Hematopoietic multipotent progenitor cell treated with erythropoietin and hydrocortisone succinate and interleukin-3 and kit ligand, for 17 days (in vitro differentiated cells): ENCODE measurements at regions not wholly inside any gene's neighbourhood (a gene's known extent, or its start where the extent isn't known, plus 50 kb on each side); places are given as distances from the start of the nearest gene placed in this dataset.
"Not testable (repeated sequence)": the region's sequence is repeated elsewhere in the genome, so short reads cannot be mapped to it uniquely, and the experiment has no call there.

ENCODE experiments used
- DNase-seq: peaks from one replicate; pipeline ENCODE4 v3.0.0-alpha.2; 2015; ENCODE audit warnings: low spot score

DNA sequence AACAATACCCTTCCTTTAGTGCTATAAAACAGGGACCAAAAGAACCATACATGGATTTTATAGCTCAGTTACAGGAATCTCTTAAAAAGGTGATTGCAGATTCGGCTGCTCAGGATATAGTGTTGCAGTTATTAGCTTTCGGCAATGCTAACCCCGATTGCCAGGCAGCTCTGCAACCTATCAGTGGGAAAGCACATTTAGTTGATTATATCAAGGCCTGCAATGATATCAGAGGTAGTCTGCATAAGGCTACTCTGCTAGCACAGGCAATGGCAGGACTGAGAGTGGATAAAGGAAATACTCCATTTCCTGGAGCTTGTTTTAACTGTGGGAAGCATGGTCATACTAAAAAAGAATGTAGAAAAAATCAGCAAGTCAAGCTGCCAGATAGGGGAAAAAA is 327.7 kb downstream of the REEP3 start:
- not testable (repeated sequence) for DNase-seq

DNA sequence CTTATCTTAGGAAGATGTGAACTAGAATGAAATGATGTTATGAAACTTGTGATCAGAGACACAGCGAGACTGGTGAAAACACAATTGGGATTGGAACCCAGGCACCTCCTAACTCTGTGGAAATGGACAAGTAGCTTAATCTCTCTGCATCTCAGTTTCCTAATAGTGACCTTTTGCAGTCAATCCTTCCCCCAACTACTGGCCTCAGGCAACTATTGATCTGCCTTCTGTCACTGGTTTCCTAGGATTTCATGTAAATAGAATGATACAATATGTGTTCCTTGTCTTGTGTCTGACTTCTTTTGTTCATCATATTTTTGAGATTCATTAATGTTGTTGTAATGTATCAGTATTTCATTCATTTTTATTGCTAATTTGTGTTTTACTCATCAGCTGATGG is 341.7 kb downstream of the REEP3 start:
- DNase-seq, result no peak

GRCh38 chr10:63865210-63865609 is 344.0 kb downstream of the REEP3 start:
- no peak for DNase-seq

DNA sequence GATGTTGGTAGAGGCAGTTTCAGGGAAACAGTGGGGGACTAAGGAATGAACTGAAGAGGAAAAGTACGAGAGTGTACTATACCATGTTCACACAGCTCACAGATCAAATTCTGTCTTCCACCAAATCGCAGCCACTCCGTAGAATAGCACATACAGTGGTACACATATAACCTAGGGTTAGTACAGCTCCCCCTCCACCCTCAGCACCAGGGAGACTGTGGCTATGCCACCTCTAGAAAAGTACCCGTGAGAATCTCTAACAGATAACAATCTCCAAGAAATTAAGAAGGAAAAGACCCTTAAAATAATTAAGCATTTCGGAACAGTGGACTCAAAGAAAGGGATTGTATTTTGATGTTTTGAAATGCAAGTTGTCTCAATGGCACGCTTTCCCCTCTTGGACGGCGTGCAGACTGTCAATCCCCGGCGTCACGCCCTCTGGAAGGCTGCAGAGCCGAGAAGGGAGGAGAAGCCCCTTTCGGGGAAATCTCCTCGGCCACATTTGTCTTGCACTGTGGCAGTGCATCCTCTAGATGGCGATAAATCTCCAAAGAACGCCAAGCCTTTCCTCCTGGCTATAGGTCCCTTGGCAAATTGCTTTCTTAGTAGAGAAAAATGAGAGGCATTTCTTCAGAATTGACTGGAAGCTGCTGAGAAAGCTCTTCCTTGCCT is 345.0 kb downstream of the REEP3 start:
- peak; percentile 16 for DNase-seq

DNA sequence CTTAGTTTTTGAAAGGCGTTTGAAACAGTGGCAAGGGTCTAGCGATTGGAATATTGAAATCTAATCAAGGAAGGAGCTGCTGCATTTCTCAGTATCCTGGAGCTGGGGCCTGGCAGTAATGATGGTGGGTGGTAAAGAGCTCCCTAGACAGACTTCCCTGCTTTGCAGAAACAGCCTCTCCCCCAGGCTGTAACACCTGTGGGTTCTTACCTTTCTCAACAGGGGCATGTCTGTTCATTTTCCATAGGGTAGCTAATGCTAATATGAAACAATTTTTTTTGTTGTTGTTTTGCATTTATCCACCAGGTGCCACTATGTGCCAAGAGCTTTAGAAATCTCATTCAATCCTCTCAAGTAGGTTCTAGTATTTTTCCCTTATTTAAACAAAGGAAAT is 345.5 kb downstream of the REEP3 start:
- no peak for DNase-seq

GRCh38 chr10:63878428-63878827 is 357.2 kb downstream of the REEP3 start:
- no peak for DNase-seq

GRCh38 chr10:63883861-63884260 is 362.7 kb downstream of the REEP3 start:
- DNase-seq, result no peak

DNA sequence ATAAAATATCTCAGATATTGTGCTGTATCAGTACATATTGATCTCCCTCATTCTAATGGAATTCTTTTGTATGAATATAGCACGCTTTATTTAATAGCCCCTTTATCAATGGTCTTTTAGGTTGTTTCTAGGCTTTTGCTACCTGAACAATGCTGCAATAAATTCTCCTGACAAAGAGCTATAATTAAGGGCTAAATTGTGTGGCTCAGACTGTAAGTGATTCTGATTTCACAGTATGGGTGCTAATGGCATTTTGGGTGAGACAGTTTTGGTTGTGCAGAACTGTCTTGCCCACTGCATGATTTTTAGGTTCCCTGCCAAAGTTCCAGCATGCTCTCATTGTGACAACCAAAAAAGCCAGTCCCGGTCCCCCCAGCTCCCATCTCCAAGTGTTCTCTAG is 363.2 kb downstream of the REEP3 start:
- DNase-seq, result no peak

DNA sequence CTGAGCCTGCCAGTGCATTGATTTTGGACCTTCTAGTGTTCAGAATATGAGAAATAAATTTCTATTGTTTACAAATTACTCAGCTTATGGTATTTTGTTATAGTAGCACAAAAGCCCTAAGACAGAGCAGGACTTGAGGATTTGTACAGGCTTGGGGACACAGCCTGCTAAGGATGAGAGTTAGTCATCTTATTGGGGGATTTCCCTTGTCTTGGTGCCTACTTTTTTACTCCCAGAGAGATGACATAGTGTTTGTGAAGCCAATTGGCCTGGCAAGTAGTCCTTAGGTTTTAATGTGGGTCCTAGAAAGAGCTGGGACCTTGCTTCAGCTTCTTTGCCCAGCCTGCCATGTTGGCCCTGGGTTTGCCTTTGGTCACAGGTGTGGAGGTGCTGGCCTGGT is 364.0 kb downstream of the REEP3 start:
- no peak for DNase-seq

GRCh38 chr10:63886281-63887022 is 365.3 kb downstream of the REEP3 start:
- no peak for DNase-seq

- no peak for DNase-seq
Observed at GRCh38 chr10:63887023-63887589, 365.9 kb downstream of the REEP3 start.

GRCh38 chr10:63887600-63888370 is 366.6 kb downstream of the REEP3 start:
- no peak for DNase-seq

GRCh38 chr10:63889803-63890202 is 368.6 kb downstream of the REEP3 start:
- DNase-seq, result no peak

DNA sequence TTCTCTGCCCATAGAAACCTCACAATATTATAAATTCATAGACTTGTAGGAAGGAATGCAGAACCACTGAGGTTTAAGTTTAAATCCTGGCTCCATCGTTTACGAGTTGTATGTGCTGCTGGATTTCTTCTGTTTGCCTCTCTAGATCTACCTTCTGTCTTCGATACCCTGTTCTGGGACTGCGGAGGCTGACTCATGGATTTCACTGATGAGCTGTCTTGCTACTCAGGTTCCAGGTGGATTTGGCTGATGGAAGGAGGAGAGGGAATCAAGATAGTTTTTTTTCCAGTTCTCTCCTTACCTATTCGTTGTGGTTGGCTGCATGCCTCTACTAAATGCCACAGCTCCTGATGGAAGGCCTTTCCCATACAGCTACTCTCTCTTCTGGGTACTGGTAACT is 375.8 kb downstream of the REEP3 start:
- no peak for DNase-seq

GRCh38 chr10:63899673-63900300 is 378.6 kb downstream of the REEP3 start:
- no peak for DNase-seq

DNA sequence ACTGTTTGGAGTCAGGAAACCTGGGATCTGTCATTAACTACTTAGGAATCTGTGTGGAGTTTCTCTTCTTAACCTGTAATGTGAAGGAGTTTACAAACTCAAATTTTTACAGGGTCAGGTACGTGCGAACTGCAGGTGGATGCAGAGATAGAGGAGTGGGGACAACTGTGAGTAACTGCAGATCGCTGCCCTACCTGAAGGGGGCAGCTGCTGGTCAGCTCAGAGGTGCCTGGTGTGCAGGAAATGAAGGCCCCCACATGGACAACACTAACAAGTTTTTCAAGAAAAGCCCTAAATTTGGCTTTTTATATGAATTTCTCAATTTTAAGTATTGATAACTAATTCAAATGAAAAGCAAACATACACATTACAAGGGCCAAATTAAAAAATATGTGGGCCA is 380.0 kb downstream of the REEP3 start:
- no peak for DNase-seq

- no peak for DNase-seq
Observed at GRCh38 chr10:63901881-63902280, 380.7 kb downstream of the REEP3 start.

- DNase-seq, result no peak
Observed at GRCh38 chr10:63910806-63911205, 389.6 kb downstream of the REEP3 start.

GRCh38 chr10:63915240-63915639 is 394.0 kb downstream of the REEP3 start:
- DNase-seq, result no peak

GRCh38 chr10:63917363-63917762 is 396.2 kb downstream of the REEP3 start:
- DNase-seq, result no peak

DNA sequence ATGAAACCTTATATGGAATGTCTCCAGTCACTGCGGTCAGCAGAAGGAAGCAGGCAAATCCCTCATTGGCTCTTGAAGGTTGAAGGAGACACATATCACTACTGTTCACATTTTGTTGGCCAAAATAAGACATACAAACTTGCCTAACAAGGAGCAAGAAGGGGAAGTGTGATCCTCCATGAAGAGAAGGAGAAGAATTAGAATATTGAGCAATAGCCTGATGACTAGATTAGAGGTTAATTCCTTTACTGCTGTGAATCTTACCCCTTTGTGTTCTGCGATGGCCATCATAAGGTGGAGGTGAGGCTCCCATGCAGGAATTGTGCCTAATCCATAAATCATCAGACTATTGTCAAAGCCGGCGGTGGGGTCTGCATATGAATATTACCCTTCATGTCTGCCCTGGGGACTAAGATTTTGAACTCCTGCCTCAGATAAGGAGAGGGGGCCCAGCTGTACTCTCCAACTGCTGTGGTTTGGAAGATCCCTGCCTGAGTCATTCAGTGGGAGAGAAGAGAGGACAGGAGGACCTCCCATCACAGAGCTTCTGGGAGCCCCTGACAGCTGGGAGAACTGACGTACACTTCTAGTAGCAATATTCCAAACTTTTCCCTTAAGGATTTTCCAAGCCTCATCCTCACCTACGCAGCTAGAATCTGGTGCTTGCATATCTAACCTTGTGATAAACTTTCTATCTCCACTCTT is 398.5 kb downstream of the REEP3 start:
- DNase-seq, result no peak

DNA sequence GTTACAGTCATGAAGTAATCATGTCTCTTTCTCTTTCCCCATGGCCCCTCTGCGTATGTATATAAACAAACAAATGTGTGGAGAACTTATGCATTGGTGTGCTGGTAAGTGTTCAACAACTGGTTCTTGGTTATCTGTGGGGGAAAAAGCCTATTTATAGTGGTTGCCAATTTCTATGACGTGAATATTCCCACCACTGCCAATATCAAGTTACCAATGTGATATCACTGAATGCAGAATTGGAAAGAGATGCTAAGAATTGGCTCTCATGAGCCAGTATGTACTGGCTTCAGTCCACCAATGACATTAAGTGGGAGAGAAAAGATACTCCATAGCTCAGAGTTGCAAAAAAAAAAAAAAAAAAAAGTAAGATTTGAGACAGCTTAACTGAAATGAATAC is 399.7 kb downstream of the REEP3 start:
- no peak for DNase-seq
